Liver (tissue), 8 donors: ENCODE measurements at regions not wholly inside any gene's neighbourhood (a gene's known extent, or its start where the extent isn't known, plus 50 kb on each side); places are given as distances from the start of the nearest gene placed in this dataset.

ENCODE experiments used
- DNase-seq: peaks from one replicate; pipeline ENCODE4 v3.0.0-alpha.2; 2017; ENCODE audit warnings: low spot score
- H3K27ac ChIP-seq, 2 donors: one replicate each; pipeline ENCODE4 v1.7.0; 2013; ENCODE audit warnings: inconsistent platforms in 2 of 2, low read length in 2 of 2, control low read depth in 1 of 2, low read depth in 1 of 2, mild to moderate bottlenecking in 1 of 2
- H3K27me3 ChIP-seq, 4 donors: one replicate each; pipeline versions ENCODE4 v1.6.1 to v1.7.0; 2013; ENCODE audit warnings: low read length in 3 of 4, inconsistent platforms in 1 of 4, mild to moderate bottlenecking in 1 of 4, moderate library complexity in 1 of 4; ENCODE audit not compliant: control insufficient read depth in 4 of 4, insufficient read depth in 4 of 4
- H3K36me3 ChIP-seq, 4 donors: one replicate each; pipeline versions ENCODE4 v1.6.1 to v1.7.0; 2013; ENCODE audit warnings: low read length in 3 of 4, mild to moderate bottlenecking in 3 of 4, low read depth in 1 of 4, moderate library complexity in 1 of 4; ENCODE audit not compliant: control insufficient read depth in 4 of 4, insufficient read depth in 3 of 4
- H3K4me1 ChIP-seq, 4 donors: one replicate each; pipeline versions ENCODE4 v1.6.1 to v1.7.0; 2013; ENCODE audit warnings: low read length in 3 of 4, mild to moderate bottlenecking in 3 of 4, moderate library complexity in 1 of 4; ENCODE audit not compliant: control insufficient read depth in 4 of 4, insufficient read depth in 4 of 4
- H3K4me3 ChIP-seq, 3 donors: one replicate each; pipeline versions ENCODE4 v1.6.1 to v1.7.0; 2013; ENCODE audit warnings: low read length in 3 of 3, control low read depth in 1 of 3, low read depth in 1 of 3, mild to moderate bottlenecking in 1 of 3
- H3K9ac ChIP-seq, 2 donors: one replicate each; pipeline ENCODE4 v1.7.0; 2013; ENCODE audit warnings: low read length in 2 of 2, mild to moderate bottlenecking in 2 of 2, moderate library complexity in 2 of 2, control low read depth in 1 of 2, low read depth in 1 of 2
- H3K9me3 ChIP-seq, 4 donors: one replicate each; pipeline versions ENCODE4 v1.6.1 to v1.7.0; 2013; ENCODE audit warnings: low read length in 3 of 4; ENCODE audit not compliant: control insufficient read depth in 4 of 4
- CTCF ChIP-seq: fragments of 150-350 bp; IDR thresholded peaks from 2 replicates; pipeline ENCODE4 v1.5.1; 2017; ENCODE audit warnings: improper control_type of control experiment, low read depth, low read length; ENCODE audit not compliant: missing input control
- EGR1 ChIP-seq, 2 donors: IDR thresholded peaks; 2 replicates each; pipeline ENCODE4 v1.6.1; 2016 to 2018; ENCODE audit warnings: antibody characterized with exemption in 2 of 2, low read depth in 2 of 2
- FOXA1 ChIP-seq: IDR thresholded peaks from 2 replicates; pipeline ENCODE4 v1.6.1; 2016; ENCODE audit warnings: antibody characterized with exemption
- FOXA2 ChIP-seq: IDR thresholded peaks from 2 replicates; pipeline ENCODE4 v1.6.1; 2016; ENCODE audit warnings: antibody characterized with exemption
- GABPA ChIP-seq, 2 donors: IDR thresholded peaks in 1 of 2; conservative IDR thresholded peaks in 1 of 2; 2 replicates each; pipeline ENCODE4 v1.6.1; 2016; ENCODE audit warnings: antibody characterized with exemption in 2 of 2, mild to moderate bottlenecking in 1 of 2, moderate library complexity in 1 of 2
- HNF4A ChIP-seq, 2 donors: conservative IDR thresholded peaks; 2 replicates each; pipeline ENCODE4 v1.6.1; 2016; ENCODE audit warnings: antibody characterized with exemption in 2 of 2, mild to moderate bottlenecking in 2 of 2
- HNF4G ChIP-seq: IDR thresholded peaks from 2 replicates; pipeline ENCODE4 v1.6.1; 2016; ENCODE audit warnings: antibody characterized with exemption
- JUND ChIP-seq, 2 donors: IDR thresholded peaks; 2 replicates each; pipeline ENCODE4 v1.6.1; 2016; ENCODE audit warnings: antibody characterized with exemption in 2 of 2
- MAX ChIP-seq: IDR thresholded peaks from 2 replicates; pipeline ENCODE4 v1.6.1; 2016; ENCODE audit warnings: antibody characterized with exemption
- NR2F2 ChIP-seq: IDR thresholded peaks from 2 replicates; pipeline ENCODE4 v1.6.1; 2016; ENCODE audit warnings: antibody characterized with exemption
- RAD21 ChIP-seq, 2 donors: IDR thresholded peaks; 2 replicates each; pipeline ENCODE4 v1.6.1; 2016; ENCODE audit warnings: antibody characterized with exemption in 2 of 2, mild to moderate bottlenecking in 2 of 2
- REST ChIP-seq: IDR thresholded peaks from 2 replicates; pipeline ENCODE4 v1.6.1; 2016; ENCODE audit warnings: antibody characterized with exemption, mild to moderate bottlenecking
- RXRA ChIP-seq, 2 donors: IDR thresholded peaks; 2 replicates each; pipeline ENCODE4 v1.6.1; 2017 to 2018; ENCODE audit warnings: antibody characterized with exemption in 2 of 2, mild to moderate bottlenecking in 1 of 2
- SP1 ChIP-seq: IDR thresholded peaks from 2 replicates; pipeline ENCODE4 v1.6.1; 2018; ENCODE audit warnings: antibody characterized with exemption, mild to moderate bottlenecking
- TAF1 ChIP-seq: conservative IDR thresholded peaks from 2 replicates; pipeline ENCODE4 v1.6.1; 2016; ENCODE audit warnings: antibody characterized with exemption, mild to moderate bottlenecking
- YY1 ChIP-seq: IDR thresholded peaks from 2 replicates; pipeline ENCODE4 v1.6.1; 2016; ENCODE audit warnings: antibody characterized with exemption, mild to moderate bottlenecking
- ZBTB33 ChIP-seq: IDR thresholded peaks from 2 replicates; pipeline ENCODE4 v1.6.1; 2016; ENCODE audit warnings: antibody characterized with exemption
- WGBS: extraction: QIAGEN DNeasy Blood & Tissue Kit; methylation state at CpG from one replicate; pipeline ENCODE4 v1.1.7; 2013; 5-methylcytosine and 5-hydroxymethylcytosine counted together
- TF ChIP-seq, protein P1 (sequence below): IDR thresholded peaks from 2 replicates; pipeline ENCODE4 v1.6.1; 2016; ENCODE audit warnings: antibody characterized with exemption
- donor health status: healthy.
- donor health status: healthy.
- donor health status: healthy.
- donor health status: healthy.
- donor health status: healthy.

DNA sequence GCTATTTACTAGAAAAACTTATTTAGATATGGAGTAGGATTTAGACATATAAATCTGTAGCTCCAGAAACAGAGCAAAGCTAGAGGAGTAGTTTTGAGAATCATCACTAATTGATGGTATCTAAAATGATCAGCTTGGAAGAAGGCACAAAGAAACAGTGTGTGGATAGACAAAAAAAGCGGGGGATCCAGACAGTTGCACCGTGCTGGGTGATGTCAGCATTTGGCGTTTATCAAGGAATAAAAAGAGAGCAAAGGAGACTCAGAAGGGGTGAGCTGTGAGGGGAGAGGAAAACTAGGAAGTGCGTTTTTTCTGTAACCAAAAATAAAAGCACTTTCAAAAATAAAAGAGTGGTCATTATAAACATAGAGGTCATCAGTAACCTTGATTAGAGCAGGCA, 90.5 kb upstream of the GPRIN3 start:
- no peaks in the 10 kb centered on the region for H3K9me3 ChIP-seq
- H3K4me3 ChIP-seq: no peak overlapping the region
- H3K4me1 ChIP-seq: no peaks in the 10 kb centered on the region
- no peak for DNase-seq
- H3K9ac ChIP-seq: no peak overlapping the region
- no peak overlapping the region for H3K27ac ChIP-seq
- whole genome bisulfite sequencing: 70% methylated on average over 4 of the region's 4 CpGs
- H3K27me3 ChIP-seq: no peaks in the 10 kb centered on the region
- no peaks in the 10 kb centered on the region for H3K36me3 ChIP-seq
- TF ChIP-seq REST (no peak), HNF4A (conservative IDR thresholded peaks at IDR 0.05) (no peak), NR2F2 (no peak), FOXA2 (no peak), YY1 (no peak), FOXA1 (no peak), EGR1 (IDR thresholded peaks at IDR 0.05; ENCODE audit: low read depth in 2 of 2) (no peak), HNF4G (no peak), GABPA (IDR thresholded peaks at IDR 0.05 in 1 of 2, conservative IDR thresholded peaks at IDR 0.05 in 1 of 2) (no peak), JUND (IDR thresholded peaks at IDR 0.05) (no peak), MAX (no peak), SP1 (no peak), RXRA (IDR thresholded peaks at IDR 0.05) (no peak), TAF1 (no peak), ZBTB33 (no peak), CTCF (no peak), RAD21 (IDR thresholded peaks at IDR 0.05) (no peak)
- TF ChIP-seq, protein P1, sequence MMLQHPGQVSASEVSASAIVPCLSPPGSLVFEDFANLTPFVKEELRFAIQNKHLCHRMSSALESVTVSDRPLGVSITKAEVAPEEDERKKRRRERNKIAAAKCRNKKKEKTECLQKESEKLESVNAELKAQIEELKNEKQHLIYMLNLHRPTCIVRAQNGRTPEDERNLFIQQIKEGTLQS: no peak

GRCh38 chr4:89397441-89397840, 89.8 kb upstream of the GPRIN3 start:
- no peak overlapping the region for H3K9ac ChIP-seq
- DNase-seq: no peak
- no peaks in the 10 kb centered on the region for H3K36me3 ChIP-seq
- no peak overlapping the region for H3K27ac ChIP-seq
- H3K27me3 ChIP-seq: no peaks in the 10 kb centered on the region
- no peak overlapping the region for H3K4me3 ChIP-seq
- 71% methylated on average over 1 of the region's 1 CpG for WGBS
- no peaks in the 10 kb centered on the region for H3K4me1 ChIP-seq
- no peak for TF ChIP-seq GABPA (IDR thresholded peaks at IDR 0.05 in 1 of 2, conservative IDR thresholded peaks at IDR 0.05 in 1 of 2)
- TF ChIP-seq EGR1 (IDR thresholded peaks at IDR 0.05; ENCODE audit: low read depth in 2 of 2): no peak
- TF ChIP-seq, protein P1: no peak
- TF ChIP-seq YY1: no peak
- TF ChIP-seq HNF4A (conservative IDR thresholded peaks at IDR 0.05): no peak
- no peak for TF ChIP-seq HNF4G
- no peaks in the 10 kb centered on the region for H3K9me3 ChIP-seq
